GM13976 (cell line): ENCODE measurements at regions not wholly inside any gene's neighbourhood (a gene's known extent, or its start where the extent isn't known, plus 50 kb on each side); places are given as distances from the start of the nearest gene placed in this dataset.

ENCODE experiments used
- DNase-seq: peaks from one replicate; pipeline ENCODE4 v3.0.0; 2012; ENCODE audit warnings: low spot score
- CTCF ChIP-seq: IDR thresholded peaks from 2 replicates; pipeline ENCODE4 v1.5.1; 2012; ENCODE audit warnings: borderline replicate concordance, mild to moderate bottlenecking; ENCODE audit not compliant: insufficient read depth; ENCODE audit errors: extremely low read depth, missing control alignments, control extremely low read depth
- in situ Hi-C: fragments of 300-500 bp; cut with MboI; formaldehyde crosslinking; loops from one replicate; pipeline ENCODE4 v1.12.0; 2022; ENCODE audit warnings: low sequenced_read_pairs, mixed read lengths, inconsistent platforms; ENCODE audit not compliant: unreplicated experiment

- TF ChIP-seq CTCF = no peak
- in situ Hi-C loops = no loop called here
- DNase-seq = no peak
Observed at GRCh38 chr4:42713391-42713790, 56.5 kb upstream of the ATP8A1 start.

DNA sequence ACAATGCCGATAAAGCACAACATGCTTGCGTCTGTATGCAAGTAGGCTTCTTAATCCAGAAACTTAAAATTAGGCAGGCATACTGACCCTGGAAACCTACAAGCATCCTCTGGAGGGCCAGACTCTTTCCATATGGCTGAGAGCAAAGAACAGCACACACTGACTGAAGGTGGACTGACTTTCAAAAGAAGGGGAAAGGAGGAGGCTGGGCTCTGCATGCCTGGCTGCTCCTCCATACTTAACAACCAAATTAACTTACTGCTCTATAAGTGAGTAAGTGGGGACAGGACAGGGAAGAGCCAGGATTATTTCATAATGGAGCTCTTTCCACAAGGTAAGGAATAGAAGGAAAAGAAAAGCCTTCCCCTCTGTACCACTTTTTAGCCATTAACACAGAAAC is 55.9 kb upstream of the ATP8A1 start:
- TF ChIP-seq CTCF = no peak
- no peak for DNase-seq
- in situ Hi-C loops = no loop called here

DNA sequence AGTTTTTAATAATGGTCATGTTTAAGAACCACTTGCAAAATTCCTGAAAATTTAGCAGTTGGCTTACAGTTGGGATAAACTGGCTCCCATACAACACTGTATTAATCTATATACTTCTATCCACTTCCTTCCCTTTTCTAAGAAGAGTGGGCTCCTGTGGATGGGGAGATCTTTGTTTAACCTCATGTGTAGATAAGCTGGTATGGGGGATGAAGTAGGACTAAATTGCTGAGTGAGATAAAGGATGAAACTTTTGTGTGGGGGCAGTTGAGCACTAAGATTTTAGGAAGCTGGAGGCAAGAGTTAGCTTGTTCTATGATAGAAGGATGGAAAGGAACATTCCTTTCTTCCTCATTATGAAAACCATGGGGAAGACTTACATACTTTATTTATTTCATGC is 54.6 kb upstream of the ATP8A1 start:
- no peak for TF ChIP-seq CTCF
- in situ Hi-C loops = no loop called here

GRCh38 chr4:42710761-42711160 is 53.9 kb upstream of the ATP8A1 start:
- in situ Hi-C loops = no loop called here
- no peak for TF ChIP-seq CTCF
- no peak for DNase-seq

More for the DNA sequence above, 54.6 kb upstream of the ATP8A1 start:
- no peak for DNase-seq

- no peak for DNase-seq
- in situ Hi-C loops = no loop called here
- no peak for TF ChIP-seq CTCF
Observed at GRCh38 chr4:42710329-42710728, 53.4 kb upstream of the ATP8A1 start.

- DNase-seq = no peak
- in situ Hi-C loops = no loop called here
- TF ChIP-seq CTCF = no peak
Observed at GRCh38 chr4:42709392-42710065, 52.6 kb upstream of the ATP8A1 start.
